Stimulated activated CD4-positive, alpha-beta T cell treated with anti-CD3 and anti-CD28 coated beads, Interleukin-15, amount 100 ng/mL, for 1 hour (primary cell): ENCODE measurements at regions not wholly inside any gene's neighbourhood (a gene's known extent, or its start where the extent isn't known, plus 50 kb on each side); places are given as distances from the start of the nearest gene placed in this dataset.
"Not testable (repeated sequence)": the region's sequence is repeated elsewhere in the genome, so short reads cannot be mapped to it uniquely, and the experiment has no call there.

Experiments
- DNase-seq, 2 donors: peaks; one replicate each; pipeline ENCODE4 v3.0.0-alpha.2; 2020; ENCODE audit warnings: low read depth in 1 of 2, low spot score in 1 of 2

GRCh38 chr5:79924936-79925893 is 65.8 kb downstream of the MTX3 start:
- peak in 1 of 2 donors; percentile 3 for DNase-seq

- DNase-seq = no peak
Measured at GRCh38 chr5:79923431-79923830, 67.6 kb downstream of the MTX3 start.

DNA sequence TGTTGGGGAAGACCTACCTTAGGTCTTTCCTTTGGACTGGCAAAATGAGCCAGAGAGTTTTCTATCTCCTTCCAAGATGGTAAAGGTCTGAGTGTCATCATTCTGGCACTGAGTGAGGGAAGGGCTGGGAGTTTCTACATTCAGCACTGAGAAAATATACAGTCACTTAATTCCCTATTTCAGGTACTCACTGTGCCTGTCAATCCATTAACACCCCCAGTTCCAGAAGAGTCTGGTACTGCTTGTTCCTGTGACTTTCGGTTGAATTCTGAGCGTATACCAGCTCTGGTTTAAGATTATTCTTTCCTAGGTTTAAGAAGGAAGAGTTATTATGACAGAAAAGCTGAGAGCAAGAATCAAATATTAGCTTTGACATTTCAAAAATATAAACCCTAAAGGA is 68.4 kb downstream of the MTX3 start:
- no peak for DNase-seq

DNA sequence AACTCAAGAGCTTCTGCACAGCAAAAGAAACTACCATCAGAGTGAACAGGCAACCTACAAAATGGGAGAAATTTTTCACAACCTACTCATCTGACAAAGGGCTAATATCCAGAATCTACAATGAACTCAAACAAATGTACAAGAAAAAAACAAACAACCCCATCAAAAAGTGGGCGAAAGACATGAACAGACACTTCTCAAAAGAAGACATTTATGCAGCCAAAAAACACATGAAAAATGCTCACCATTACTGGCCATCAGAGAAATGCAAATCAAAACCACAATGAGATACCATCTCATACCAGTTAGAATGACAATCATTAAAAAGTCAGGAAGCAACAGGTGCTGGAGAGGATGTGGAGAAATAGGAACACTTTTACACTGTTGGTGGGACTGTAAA is 83.6 kb downstream of the MTX3 start:
- DNase-seq = not testable (repeated sequence)

- not testable (repeated sequence) for DNase-seq
Measured at GRCh38 chr5:79902571-79902970, 88.5 kb downstream of the MTX3 start.

GRCh38 chr5:79901631-79902030 is 89.4 kb downstream of the MTX3 start:
- DNase-seq = no peak

DNA sequence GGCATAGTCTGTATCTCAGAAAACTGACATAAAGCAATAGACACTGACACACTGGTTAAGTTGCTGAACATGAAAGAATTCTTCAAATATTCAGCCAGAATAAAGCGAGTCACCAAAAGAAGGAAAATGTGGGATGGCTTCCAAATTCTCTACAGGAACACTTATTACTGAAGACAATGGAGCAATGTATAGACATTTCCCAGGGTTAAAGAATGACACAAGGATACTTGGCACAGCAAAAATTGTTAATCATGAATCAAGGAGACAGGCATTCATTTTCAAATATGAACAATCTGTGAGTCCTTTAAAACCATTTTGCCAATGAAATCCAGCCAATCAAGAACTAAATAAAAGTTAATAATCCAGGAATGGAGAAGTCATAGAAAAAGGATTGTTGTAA is 92.5 kb downstream of the MTX3 start:
- no peak for DNase-seq

DNA sequence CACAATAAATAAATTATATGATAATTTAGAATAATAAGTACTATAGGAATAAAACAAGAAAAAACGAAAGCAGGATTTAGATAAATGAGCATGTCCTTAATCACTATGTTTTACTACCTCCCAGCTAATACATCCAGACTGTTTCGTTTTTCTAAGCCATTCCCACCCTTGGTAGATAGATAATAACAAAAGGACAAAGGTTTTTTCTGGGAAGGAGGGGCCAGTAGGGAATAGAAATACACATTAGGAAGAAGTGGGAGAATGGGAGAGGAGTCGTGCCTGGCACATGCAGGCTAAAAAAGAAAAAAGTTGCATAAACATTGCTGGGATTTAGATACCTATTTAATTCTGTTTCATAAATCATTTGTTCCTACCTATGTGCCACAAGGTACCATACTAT is 97.1 kb downstream of the MTX3 start:
- DNase-seq = no peak

- DNase-seq = no peak
Measured at GRCh38 chr5:79893485-79893884, 97.6 kb downstream of the MTX3 start.

DNA sequence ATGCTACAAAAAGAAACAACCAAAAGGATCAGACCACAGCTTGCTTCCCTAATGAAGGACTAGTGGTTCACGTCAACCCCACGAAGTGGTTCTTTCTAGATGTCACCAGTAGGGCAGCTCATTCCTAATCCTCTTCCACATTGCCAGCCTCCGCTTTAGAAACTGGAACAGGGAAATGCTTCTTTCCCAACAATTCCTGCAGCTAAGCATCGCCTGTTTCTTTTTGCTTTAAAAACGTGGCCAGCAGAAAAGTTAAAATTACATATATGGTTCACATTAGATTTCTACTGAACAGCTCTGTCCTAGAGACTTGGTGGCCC is 100.2 kb downstream of the MTX3 start:
- no peak for DNase-seq

GRCh38 chr5:79890119-79890929 is 100.7 kb downstream of the MTX3 start:
- DNase-seq = no peak

DNA sequence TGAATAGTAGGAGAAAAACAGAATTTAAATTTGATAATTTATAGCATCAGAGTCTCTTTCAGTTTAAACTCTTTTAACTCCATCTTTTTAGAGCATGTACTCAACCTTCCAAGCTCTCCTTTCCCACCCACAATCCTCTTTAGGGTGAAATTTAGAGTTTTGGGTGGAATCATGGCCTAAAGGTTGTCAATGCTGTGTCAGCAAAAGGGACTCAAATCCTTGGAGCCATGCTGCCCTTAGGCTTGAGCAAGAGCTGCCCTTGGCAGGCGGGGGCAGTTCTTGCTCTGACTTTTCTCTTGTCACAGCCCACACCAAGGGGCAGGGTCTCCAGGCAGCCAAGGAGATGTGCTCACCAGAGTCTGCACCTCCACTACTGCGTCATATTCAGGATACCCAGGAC is 102.4 kb downstream of the MTX3 start:
- DNase-seq = no peak

GRCh38 chr5:79886925-79887655 is 104.0 kb downstream of the MTX3 start:
- no peak for DNase-seq

DNA sequence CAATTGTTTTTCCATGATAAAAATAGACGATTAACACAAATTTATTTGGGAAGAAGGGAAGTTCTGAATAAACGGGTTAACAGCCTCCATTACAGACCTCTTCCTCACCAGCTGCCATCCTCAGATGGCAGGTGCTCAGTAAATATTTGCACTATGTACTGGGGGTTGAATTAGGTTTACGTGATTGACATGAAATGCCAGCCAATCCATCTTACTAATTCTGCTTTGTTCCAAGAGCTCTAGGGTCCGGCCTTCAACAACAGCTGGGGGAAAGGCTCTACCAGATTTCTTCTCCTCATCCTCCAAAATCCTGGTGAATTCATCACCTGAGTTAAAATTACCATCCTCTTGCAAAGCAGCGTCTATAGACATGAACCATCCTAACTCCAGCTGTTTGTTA is 104.6 kb downstream of the MTX3 start:
- no peak for DNase-seq

DNA sequence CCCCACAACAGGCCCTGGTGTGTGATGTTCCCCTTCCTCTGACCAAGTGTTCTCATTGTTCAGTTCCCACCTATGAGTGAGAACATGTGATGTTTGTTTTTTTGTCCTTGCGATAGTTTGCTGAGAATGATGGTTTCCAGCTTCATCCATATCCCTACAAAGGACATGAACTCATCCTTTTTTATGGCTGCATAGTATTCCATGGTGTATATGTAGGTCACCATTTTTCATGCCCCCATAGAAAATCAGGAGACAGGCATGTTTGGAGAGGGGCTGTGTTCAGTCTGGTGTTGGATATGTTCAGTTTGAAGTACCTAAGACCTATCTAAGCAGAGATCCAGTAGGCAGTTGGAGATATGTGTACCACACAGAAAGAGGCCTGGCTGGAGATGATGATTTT is 111.2 kb downstream of the MTX3 start:
- not testable (repeated sequence) for DNase-seq

GRCh38 chr5:79878721-79879336 is 112.2 kb downstream of the MTX3 start:
- peak in 1 of 2 donors; percentile 7 for DNase-seq

DNA sequence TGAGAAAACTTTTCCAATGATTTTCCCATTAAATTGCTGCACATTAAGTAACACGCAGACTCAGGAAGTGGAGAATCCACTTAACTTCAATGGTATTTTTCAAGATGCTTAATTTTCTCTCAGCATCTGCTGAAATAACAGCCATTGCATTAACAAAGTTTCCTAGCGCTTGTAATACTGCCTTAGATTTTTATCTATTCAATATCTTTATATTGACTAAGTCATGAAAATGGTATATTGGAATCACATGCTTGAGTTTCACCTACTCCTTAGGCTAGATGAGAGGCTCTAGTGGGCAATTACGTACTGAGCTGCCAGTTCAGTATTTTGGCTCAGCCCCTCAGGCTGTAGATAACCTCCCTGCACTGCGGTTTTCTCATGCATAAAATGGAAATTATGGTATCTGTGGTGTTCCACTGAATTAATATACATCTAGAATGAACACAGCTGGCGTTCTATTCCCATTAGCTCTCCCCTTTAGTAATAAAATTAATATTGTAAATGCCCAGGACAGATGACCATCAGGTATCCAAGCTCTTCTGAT is 112.9 kb downstream of the MTX3 start:
- DNase-seq = no peak

DNA sequence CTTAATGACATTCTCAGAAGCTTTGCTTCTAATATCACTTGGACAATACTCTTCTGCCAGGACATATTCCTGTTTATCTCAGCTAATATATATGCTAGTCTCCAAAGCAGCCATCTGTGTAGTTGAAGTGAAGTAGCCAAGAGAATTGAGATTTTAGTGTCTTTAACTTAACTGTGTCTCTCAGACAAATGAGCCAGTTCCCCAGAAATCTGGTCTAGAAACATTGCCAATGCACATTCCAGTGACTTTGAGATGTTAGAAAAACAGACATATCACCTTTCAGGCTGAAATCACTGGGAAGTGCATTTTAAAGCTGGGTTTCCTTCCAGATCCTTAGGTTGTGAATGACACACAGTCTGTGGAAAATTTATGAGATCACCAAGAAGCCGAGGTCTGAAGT is 114.6 kb downstream of the MTX3 start:
- no peak for DNase-seq

DNA sequence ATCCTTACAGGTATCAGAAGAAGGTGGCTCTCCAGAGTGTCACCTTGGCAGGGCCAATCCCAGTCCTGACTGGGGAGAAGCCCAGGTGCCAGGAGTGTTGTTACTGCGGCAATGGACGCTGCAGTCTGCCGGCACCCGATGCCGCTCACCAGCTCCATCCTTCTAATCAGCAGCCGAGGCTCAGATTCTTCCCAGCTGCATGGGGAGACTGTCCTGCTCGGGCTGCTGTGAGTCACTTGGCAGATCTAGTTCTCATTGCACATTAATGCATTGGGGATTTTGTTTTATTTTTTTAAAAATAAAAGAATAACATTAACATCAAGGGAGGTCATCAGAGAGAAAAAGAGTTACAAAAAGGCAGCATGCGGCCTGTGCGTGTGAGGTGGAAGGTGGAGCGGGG is 115.8 kb downstream of the MTX3 start:
- no peak for DNase-seq

DNA sequence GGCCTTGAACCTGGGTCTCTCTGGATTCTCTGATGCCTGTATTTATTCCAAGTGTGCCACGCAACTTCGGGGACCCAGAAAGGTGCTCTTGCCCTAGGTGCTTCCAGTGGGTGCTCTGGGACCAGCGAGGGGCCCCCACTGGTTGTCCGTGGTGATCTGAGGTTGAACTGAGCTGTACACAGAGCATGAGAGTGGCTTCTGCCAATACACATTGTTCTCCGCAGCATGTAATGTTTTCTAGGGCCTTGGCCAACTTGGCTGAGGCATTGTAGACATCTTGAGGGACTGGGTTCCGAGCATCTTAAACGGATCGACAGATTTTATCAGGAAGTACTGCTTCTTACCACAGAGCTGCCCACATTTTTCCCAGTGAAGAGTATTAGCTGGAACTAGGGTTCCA is 117.9 kb downstream of the MTX3 start:
- DNase-seq = no peak

DNA sequence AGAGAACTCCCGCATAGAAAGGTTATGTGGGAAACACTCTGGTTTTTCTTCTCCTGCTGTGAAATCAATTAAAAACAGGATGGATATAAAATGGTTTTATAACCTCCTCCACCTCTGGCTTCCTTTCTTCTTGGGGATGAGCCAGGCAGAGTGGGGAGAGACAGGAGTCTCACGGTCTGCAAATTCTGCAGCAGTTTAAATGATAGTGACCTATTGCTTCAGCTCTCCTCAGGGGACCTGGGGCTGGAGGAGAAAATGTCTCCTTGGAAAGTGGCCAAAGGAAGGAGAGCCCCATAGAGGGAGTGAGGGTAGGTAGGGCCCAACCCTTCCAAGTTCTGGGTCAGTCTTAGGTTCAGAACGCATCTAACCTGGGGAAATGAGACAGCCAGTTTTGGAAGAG is 118.8 kb downstream of the MTX3 start:
- no peak for DNase-seq
